Osteocyte (in vitro differentiated cells): ENCODE measurements at regions not wholly inside any gene's neighbourhood (a gene's known extent, or its start where the extent isn't known, plus 50 kb on each side); places are given as distances from the start of the nearest gene placed in this dataset.

ENCODE experiments used
- DNase-seq: peaks from one replicate; pipeline ENCODE4 v3.0.0; 2021; ENCODE audit warnings: mixed read lengths; ENCODE audit not compliant: unreplicated experiment; ENCODE audit errors: extremely low spot score
- H3K27ac Mint-ChIP-seq: one replicate; pipeline ENCODE4 v1.8.0; 2021; ENCODE audit warnings: mild to moderate bottlenecking, mixed read lengths; ENCODE audit not compliant: unreplicated experiment
- H3K27me3 Mint-ChIP-seq: one replicate; pipeline ENCODE4 v1.8.0; 2021; ENCODE audit warnings: mixed read lengths; ENCODE audit not compliant: unreplicated experiment
- H3K36me3 Mint-ChIP-seq: one replicate; pipeline ENCODE4 v1.8.0; 2021; ENCODE audit warnings: mixed read lengths; ENCODE audit not compliant: unreplicated experiment
- H3K4me1 Mint-ChIP-seq: one replicate; pipeline ENCODE4 v1.8.0; 2021; ENCODE audit warnings: mixed read lengths; ENCODE audit not compliant: unreplicated experiment
- H3K4me3 Mint-ChIP-seq: one replicate; pipeline ENCODE4 v1.8.0; 2021; ENCODE audit warnings: mild to moderate bottlenecking, moderate library complexity, mixed read lengths; ENCODE audit not compliant: unreplicated experiment
- H3K9me3 Mint-ChIP-seq: one replicate; pipeline ENCODE4 v1.8.0; 2021; ENCODE audit warnings: mixed read lengths; ENCODE audit not compliant: unreplicated experiment
- CTCF ChIP-seq: fragments of 200-600 bp; sonication (generic); IDR thresholded peaks from 2 replicates; pipeline ENCODE4 v1.5.0; 2021; ENCODE audit warnings: antibody characterized with exemption, mild to moderate bottlenecking, moderate library complexity

- no peak overlapping the region for H3K4me3 Mint-ChIP-seq
- H3K4me1 Mint-ChIP-seq, result peaks cover 4% of the 10 kb centered on the region
- H3K27me3 Mint-ChIP-seq, result no peaks in the 10 kb centered on the region
- no peaks in the 10 kb centered on the region for H3K9me3 Mint-ChIP-seq
- no peak for DNase-seq
- H3K27ac Mint-ChIP-seq, result no peak overlapping the region
- no peak for TF ChIP-seq CTCF
- H3K36me3 Mint-ChIP-seq, result no peaks in the 10 kb centered on the region
These were observed 1542.6 kb downstream of the PLA2G4A start for GRCh38 chr1:188371295-188371806.

- no peak for DNase-seq
- Mint-ChIP-seq H3K4me1 (peaks cover 4% of the 10 kb centered on the region), H3K9me3 (no peaks in the 10 kb centered on the region), H3K27ac (no peak overlapping the region), H3K36me3 (no peaks in the 10 kb centered on the region), H3K4me3 (no peak overlapping the region), H3K27me3 (no peaks in the 10 kb centered on the region)
- TF ChIP-seq CTCF, result no peak
These were observed 1544.1 kb downstream of the PLA2G4A start for GRCh38 chr1:188372821-188373220.

GRCh38 chr1:188382851-188383250, 1554.1 kb downstream of the PLA2G4A start:
- Mint-ChIP-seq H3K27me3 (no peaks in the 10 kb centered on the region), H3K27ac (no peak overlapping the region), H3K36me3 (no peaks in the 10 kb centered on the region), H3K4me3 (no peak overlapping the region), H3K4me1 (no peaks in the 10 kb centered on the region), H3K9me3 (no peaks in the 10 kb centered on the region)
- no peak for TF ChIP-seq CTCF
- no peak for DNase-seq

- DNase-seq, result no peak
- no peaks in the 10 kb centered on the region for H3K4me1 Mint-ChIP-seq
These were observed 1557.4 kb downstream of the PLA2G4A start for GRCh38 chr1:188386161-188386560.

GRCh38 chr1:188386666-188387065, 1557.9 kb downstream of the PLA2G4A start:
- no peak for TF ChIP-seq CTCF
- no peak for DNase-seq
- Mint-ChIP-seq H3K27ac (no peak overlapping the region), H3K27me3 (no peaks in the 10 kb centered on the region), H3K36me3 (no peaks in the 10 kb centered on the region), H3K4me3 (no peak overlapping the region), H3K9me3 (peaks cover 6% of the 10 kb centered on the region), H3K4me1 (no peaks in the 10 kb centered on the region)

More at GRCh38 chr1:188386161-188386560, 1557.4 kb downstream of the PLA2G4A start:
- no peaks in the 10 kb centered on the region for H3K27me3 Mint-ChIP-seq
- H3K4me3 Mint-ChIP-seq, result no peak overlapping the region
- H3K27ac Mint-ChIP-seq, result no peak overlapping the region
- peaks cover under 1% of the 10 kb centered on the region for H3K9me3 Mint-ChIP-seq
- no peak for TF ChIP-seq CTCF
- H3K36me3 Mint-ChIP-seq, result no peaks in the 10 kb centered on the region
